ENCODE measurements at regions not wholly inside any gene's neighbourhood (a gene's known extent, or its start where the extent isn't known, plus 50 kb on each side); places are given as distances from the start of the nearest gene placed in this dataset.

- Mint-ChIP-seq H3K27ac (ENCODE audit: unreplicated experiment) (no peak overlapping the region), H3K4me3 (ENCODE audit: unreplicated experiment) (no peak overlapping the region), H3K4me1 (ENCODE audit: unreplicated experiment) (no peaks in the 10 kb centered on the region), H3K27me3 (ENCODE audit: unreplicated experiment) (no peaks in the 10 kb centered on the region), H3K9me3 (ENCODE audit: unreplicated experiment) (peaks cover 15% of the 10 kb centered on the region), H3K36me3 (ENCODE audit: unreplicated experiment) (peaks cover 6% of the 10 kb centered on the region)
- DNase-seq (ENCODE audit: extremely low spot score, unreplicated experiment) = no peak
- no peak for TF ChIP-seq CTCF (IDR thresholded peaks at IDR 0.05)
Observed at GRCh38 chr2:180494286-180494685, 486.1 kb upstream of the UBE2E3 start.

- H3K4me1 Mint-ChIP-seq (ENCODE audit: unreplicated experiment) = peaks cover 14% of the 10 kb centered on the region
- no peak overlapping the region for H3K4me3 Mint-ChIP-seq (ENCODE audit: unreplicated experiment)
- TF ChIP-seq CTCF (IDR thresholded peaks at IDR 0.05) = no peak
- no peaks in the 10 kb centered on the region for H3K27me3 Mint-ChIP-seq (ENCODE audit: unreplicated experiment)
- H3K9me3 Mint-ChIP-seq (ENCODE audit: unreplicated experiment) = no peaks in the 10 kb centered on the region
- no peak for DNase-seq (ENCODE audit: extremely low spot score, unreplicated experiment)
- no peak overlapping the region for H3K27ac Mint-ChIP-seq (ENCODE audit: unreplicated experiment)
- no peaks in the 10 kb centered on the region for H3K36me3 Mint-ChIP-seq (ENCODE audit: unreplicated experiment)
Observed at GRCh38 chr2:180482696-180483095, 475.6 kb upstream of the CWC22 start.

- no peaks in the 10 kb centered on the region for H3K9me3 Mint-ChIP-seq (ENCODE audit: unreplicated experiment)
- no peak for TF ChIP-seq CTCF (IDR thresholded peaks at IDR 0.05)
- H3K27me3 Mint-ChIP-seq (ENCODE audit: unreplicated experiment) = no peaks in the 10 kb centered on the region
- no peak for DNase-seq (ENCODE audit: extremely low spot score, unreplicated experiment)
- no peak overlapping the region for H3K4me3 Mint-ChIP-seq (ENCODE audit: unreplicated experiment)
- peaks cover 14% of the 10 kb centered on the region for H3K4me1 Mint-ChIP-seq (ENCODE audit: unreplicated experiment)
- H3K27ac Mint-ChIP-seq (ENCODE audit: unreplicated experiment) = no peak overlapping the region
- H3K36me3 Mint-ChIP-seq (ENCODE audit: unreplicated experiment) = no peaks in the 10 kb centered on the region
Observed at GRCh38 chr2:180481998-180482397, 474.9 kb upstream of the CWC22 start.

- H3K27me3 Mint-ChIP-seq (ENCODE audit: unreplicated experiment) = no peaks in the 10 kb centered on the region
- peaks cover 14% of the 10 kb centered on the region for H3K4me1 Mint-ChIP-seq (ENCODE audit: unreplicated experiment)
- no peak overlapping the region for H3K27ac Mint-ChIP-seq (ENCODE audit: unreplicated experiment)
- no peak for TF ChIP-seq CTCF (IDR thresholded peaks at IDR 0.05)
- DNase-seq (ENCODE audit: extremely low spot score, unreplicated experiment) = no peak
- H3K4me3 Mint-ChIP-seq (ENCODE audit: unreplicated experiment) = no peak overlapping the region
- H3K36me3 Mint-ChIP-seq (ENCODE audit: unreplicated experiment) = no peaks in the 10 kb centered on the region
- no peaks in the 10 kb centered on the region for H3K9me3 Mint-ChIP-seq (ENCODE audit: unreplicated experiment)
Observed at GRCh38 chr2:180478883-180479282, 471.8 kb upstream of the CWC22 start.

GRCh38 chr2:180474716-180475115, 467.6 kb upstream of the CWC22 start:
- no peaks in the 10 kb centered on the region for H3K9me3 Mint-ChIP-seq (ENCODE audit: unreplicated experiment)
- H3K27ac Mint-ChIP-seq (ENCODE audit: unreplicated experiment) = no peak overlapping the region
- no peak overlapping the region for H3K4me3 Mint-ChIP-seq (ENCODE audit: unreplicated experiment)
- no peak for TF ChIP-seq CTCF (IDR thresholded peaks at IDR 0.05)
- no peaks in the 10 kb centered on the region for H3K27me3 Mint-ChIP-seq (ENCODE audit: unreplicated experiment)
- DNase-seq (ENCODE audit: extremely low spot score, unreplicated experiment) = no peak
- peaks cover 19% of the 10 kb centered on the region for H3K4me1 Mint-ChIP-seq (ENCODE audit: unreplicated experiment)
- no peaks in the 10 kb centered on the region for H3K36me3 Mint-ChIP-seq (ENCODE audit: unreplicated experiment)

Data from osteocyte (in vitro differentiated cells).